Activated T-helper 1 cell treated with anti-CD3 and anti-CD28 coated beads, Interleukin-12 subunit alpha, Interleukin-12 subunit beta, Interleukin-2, Interleukin-4 antibody, amounts not matched to agents 30 ng/mL and 10 ng/mL and 1 ng/mL, durations not matched to agents 14 hours and 24 hours and 36 hours (primary cell): ENCODE measurements at regions not wholly inside any gene's neighbourhood (a gene's known extent, or its start where the extent isn't known, plus 50 kb on each side); places are given as distances from the start of the nearest gene placed in this dataset.

Experiments
- DNase-seq: peaks from one replicate; pipeline ENCODE4 v3.0.0; 2021; ENCODE audit warnings: low spot score
- H3K27ac Mint-ChIP-seq: one replicate; pipeline ENCODE4 v1.8.0; 2021; ENCODE audit warnings: mild to moderate bottlenecking, mixed read lengths
- H3K27me3 Mint-ChIP-seq: one replicate; pipeline ENCODE4 v1.8.0; 2022; ENCODE audit warnings: mild to moderate bottlenecking, moderate library complexity, mixed read lengths; ENCODE audit not compliant: insufficient read depth
- H3K36me3 Mint-ChIP-seq: one replicate; pipeline ENCODE4 v1.8.0; 2021; ENCODE audit warnings: low read depth, mixed read lengths
- H3K4me1 Mint-ChIP-seq: one replicate; pipeline ENCODE4 v1.8.0; 2021; ENCODE audit warnings: low read depth, mixed read lengths
- H3K4me3 Mint-ChIP-seq: one replicate; pipeline ENCODE4 v1.8.0; 2021; ENCODE audit warnings: mild to moderate bottlenecking, moderate library complexity, mixed read lengths
- H3K9me3 Mint-ChIP-seq: one replicate; pipeline ENCODE4 v1.8.0; 2021; ENCODE audit warnings: mixed read lengths
- intact Hi-C: fragments of 100-400 bp; cut with micrococcal nuclease; formaldehyde crosslinking; loops from one replicate; pipeline ENCODE4 v1.15.1; 2024

DNA sequence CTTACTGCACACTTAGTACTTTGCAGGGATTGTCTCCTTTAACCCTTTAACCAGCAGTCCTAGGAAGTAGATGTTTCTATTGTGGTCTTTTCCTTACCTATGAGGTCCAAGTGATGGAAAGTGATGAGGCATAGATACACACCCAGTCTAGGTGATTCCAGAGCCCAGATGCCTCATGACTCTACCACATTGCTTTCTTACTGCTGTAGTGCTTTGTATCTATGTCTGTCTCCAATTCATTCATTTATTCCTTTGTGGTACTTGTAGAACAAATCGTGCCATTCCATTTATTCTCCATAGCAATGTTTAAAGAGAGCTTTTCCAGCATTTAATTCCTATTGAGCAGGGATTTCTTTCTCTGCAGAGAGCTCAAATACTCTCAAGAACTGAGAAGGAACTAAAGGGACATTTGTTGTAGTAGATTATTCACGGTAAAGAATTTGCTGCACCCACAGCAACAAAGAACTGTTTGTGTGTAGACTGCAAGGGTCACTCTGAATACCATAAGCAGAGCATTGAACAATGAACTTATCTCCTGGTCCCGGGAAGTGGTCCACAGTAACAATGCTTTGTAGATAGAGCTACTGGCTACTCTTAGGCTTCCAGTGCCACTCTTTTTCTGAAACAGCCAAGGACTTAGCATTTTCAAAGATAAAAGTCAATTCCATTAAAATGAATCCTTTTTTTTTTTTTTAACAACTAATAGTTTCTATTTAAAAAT, 337.0 kb downstream of the PTEN start:
- peaks cover 12% of the 10 kb centered on the region for H3K4me1 Mint-ChIP-seq
- H3K27me3 Mint-ChIP-seq, result no peaks in the 10 kb centered on the region
- H3K4me3 Mint-ChIP-seq, result no peak overlapping the region
- intact Hi-C loops, result no loop called here
- peaks cover 7% of the 10 kb centered on the region for H3K36me3 Mint-ChIP-seq
- H3K9me3 Mint-ChIP-seq, result peaks cover 19% of the 10 kb centered on the region
- DNase-seq, result no peak
- no peak overlapping the region for H3K27ac Mint-ChIP-seq

- intact Hi-C loops, result no loop called here
- no peaks in the 10 kb centered on the region for H3K36me3 Mint-ChIP-seq
- no peaks in the 10 kb centered on the region for H3K4me1 Mint-ChIP-seq
- no peaks in the 10 kb centered on the region for H3K9me3 Mint-ChIP-seq
- no peak overlapping the region for H3K27ac Mint-ChIP-seq
- no peak for DNase-seq
- no peak overlapping the region for H3K4me3 Mint-ChIP-seq
- H3K27me3 Mint-ChIP-seq, result peaks cover 6% of the 10 kb centered on the region
Measured at GRCh38 chr10:88205842-88206446, 342.5 kb downstream of the PTEN start.

DNA sequence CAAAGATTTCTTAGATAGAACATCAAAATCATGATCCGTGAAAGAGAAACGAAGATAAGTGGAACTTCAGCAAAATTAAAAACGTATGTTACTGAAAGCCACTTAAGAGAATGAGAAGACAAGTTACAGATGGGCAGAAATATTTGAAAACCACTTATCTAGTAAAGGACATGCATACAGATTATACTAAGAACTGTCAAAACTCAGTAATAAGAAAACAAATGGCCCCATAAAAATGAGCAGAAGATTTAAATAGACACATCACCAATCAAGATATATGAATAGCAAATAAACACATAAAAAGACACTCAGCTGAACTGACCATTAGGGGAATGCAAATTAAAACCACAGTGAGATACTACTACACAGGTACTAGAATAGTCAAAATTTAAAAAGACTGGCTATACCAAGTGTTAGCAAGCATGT, 343.7 kb downstream of the PTEN start:
- Mint-ChIP-seq H3K9me3 (no peaks in the 10 kb centered on the region), H3K27me3 (peaks cover 6% of the 10 kb centered on the region), H3K4me3 (no peak overlapping the region), H3K4me1 (peaks cover 2% of the 10 kb centered on the region), H3K27ac (no peak overlapping the region), H3K36me3 (no peaks in the 10 kb centered on the region)
- intact Hi-C loops, result no loop called here
- no peak for DNase-seq

DNA sequence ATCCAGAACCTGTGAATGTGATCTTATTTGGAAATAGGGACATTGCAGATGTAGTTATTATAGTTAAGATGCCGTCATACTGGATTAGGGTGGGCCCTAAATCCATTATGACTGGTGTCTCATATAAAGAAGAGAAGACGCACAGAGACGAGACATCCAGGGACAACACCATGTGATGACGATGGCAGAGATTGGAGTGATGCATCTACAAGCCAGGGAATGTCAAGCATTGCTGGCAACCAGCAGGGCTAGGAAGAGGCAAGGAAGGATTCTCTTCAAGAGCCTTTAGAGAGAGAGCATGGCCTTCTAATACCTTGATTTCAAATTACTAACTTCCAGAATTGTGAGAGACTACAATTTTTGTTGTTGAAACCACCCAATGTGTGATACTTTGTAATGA, 345.8 kb downstream of the PTEN start:
- Mint-ChIP-seq H3K4me3 (no peak overlapping the region), H3K9me3 (peaks cover 7% of the 10 kb centered on the region), H3K36me3 (no peaks in the 10 kb centered on the region), H3K27ac (no peak overlapping the region), H3K27me3 (peaks cover 6% of the 10 kb centered on the region), H3K4me1 (peaks cover 7% of the 10 kb centered on the region)
- intact Hi-C loops, result no loop called here
- DNase-seq, result no peak

- DNase-seq, result no peak
- Mint-ChIP-seq H3K36me3 (no peaks in the 10 kb centered on the region), H3K4me1 (peaks cover 7% of the 10 kb centered on the region), H3K27me3 (peaks cover 6% of the 10 kb centered on the region), H3K27ac (no peak overlapping the region), H3K9me3 (peaks cover 7% of the 10 kb centered on the region), H3K4me3 (no peak overlapping the region)
- intact Hi-C loops, result no loop called here
Measured at GRCh38 chr10:88209837-88210561, 346.6 kb downstream of the PTEN start.

DNA sequence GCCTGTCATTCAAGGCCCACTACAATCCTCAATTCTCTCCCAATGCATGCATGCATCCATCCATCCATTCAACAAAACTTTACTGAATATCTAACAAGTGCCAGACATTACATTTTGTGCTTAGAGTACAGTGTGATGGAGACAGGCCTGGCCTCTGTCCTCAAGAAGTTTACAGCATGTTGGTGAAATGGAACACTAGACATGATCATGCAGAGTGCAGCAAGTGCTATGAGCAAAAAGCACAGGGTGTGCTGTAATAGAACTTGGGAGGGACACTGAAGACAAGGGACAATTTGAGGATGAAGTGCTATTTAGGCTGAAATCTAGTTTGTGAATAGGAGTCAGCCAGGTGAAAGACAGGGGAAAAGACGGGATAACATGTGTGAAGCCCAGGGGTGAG, 347.8 kb downstream of the PTEN start:
- no peak overlapping the region for H3K4me3 Mint-ChIP-seq
- H3K9me3 Mint-ChIP-seq, result peaks cover 7% of the 10 kb centered on the region
- no peak overlapping the region for H3K27ac Mint-ChIP-seq
- H3K27me3 Mint-ChIP-seq, result peaks cover 4% of the 10 kb centered on the region
- peaks cover 7% of the 10 kb centered on the region for H3K4me1 Mint-ChIP-seq
- DNase-seq, result no peak
- intact Hi-C loops, result no loop called here
- no peaks in the 10 kb centered on the region for H3K36me3 Mint-ChIP-seq

- Mint-ChIP-seq H3K27ac (no peak overlapping the region), H3K36me3 (no peaks in the 10 kb centered on the region), H3K4me1 (peaks cover 7% of the 10 kb centered on the region), H3K4me3 (no peak overlapping the region), H3K9me3 (peaks cover 7% of the 10 kb centered on the region), H3K27me3 (peaks cover 4% of the 10 kb centered on the region)
- intact Hi-C loops, result loop anchor here (1.0 kb wide), 1 partner anchor 59 kb away; no protein-coding TSS in a partner anchor
- DNase-seq, result no peak
Measured at GRCh38 chr10:88212069-88212468, 348.6 kb downstream of the PTEN start.

DNA sequence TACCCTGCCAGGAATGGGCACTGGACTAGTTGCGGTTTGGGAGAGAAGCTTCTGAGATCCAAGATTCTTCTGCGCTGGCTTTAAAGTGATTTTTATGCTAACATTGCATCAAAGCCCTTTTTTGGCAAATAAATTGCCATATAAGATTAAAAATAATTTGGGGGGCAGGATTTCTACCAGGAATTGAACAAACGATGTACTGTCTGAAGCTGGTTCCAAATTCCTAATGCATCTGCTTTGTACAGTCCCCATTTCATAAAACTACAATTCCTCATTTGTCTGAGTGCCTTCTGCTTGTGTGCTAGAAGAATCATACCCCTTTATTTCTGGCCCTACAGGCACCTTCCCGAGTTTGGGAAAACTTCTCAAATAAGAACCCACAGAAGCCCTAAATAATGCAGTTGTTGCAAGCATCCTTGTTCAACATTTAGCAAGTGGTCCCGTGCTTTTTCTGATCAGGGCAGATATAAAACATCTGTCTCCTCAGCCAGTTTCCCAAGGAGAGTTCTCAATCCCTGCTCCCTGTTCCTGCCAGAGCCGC, 349.7 kb downstream of the PTEN start:
- DNase-seq, result no peak
- Mint-ChIP-seq H3K36me3 (no peaks in the 10 kb centered on the region), H3K27me3 (no peaks in the 10 kb centered on the region), H3K9me3 (peaks cover 7% of the 10 kb centered on the region), H3K4me1 (peaks cover 7% of the 10 kb centered on the region), H3K4me3 (no peak overlapping the region), H3K27ac (no peak overlapping the region)
- intact Hi-C loops, result no loop called here

GRCh38 chr10:88216976-88217375, 353.6 kb downstream of the PTEN start:
- DNase-seq, result no peak
- no peak overlapping the region for H3K27ac Mint-ChIP-seq
- peaks cover 2% of the 10 kb centered on the region for H3K36me3 Mint-ChIP-seq
- peaks cover 2% of the 10 kb centered on the region for H3K27me3 Mint-ChIP-seq
- H3K4me1 Mint-ChIP-seq, result peaks cover 6% of the 10 kb centered on the region
- no peak overlapping the region for H3K4me3 Mint-ChIP-seq
- peaks cover 7% of the 10 kb centered on the region for H3K9me3 Mint-ChIP-seq
- intact Hi-C loops, result no loop called here

DNA sequence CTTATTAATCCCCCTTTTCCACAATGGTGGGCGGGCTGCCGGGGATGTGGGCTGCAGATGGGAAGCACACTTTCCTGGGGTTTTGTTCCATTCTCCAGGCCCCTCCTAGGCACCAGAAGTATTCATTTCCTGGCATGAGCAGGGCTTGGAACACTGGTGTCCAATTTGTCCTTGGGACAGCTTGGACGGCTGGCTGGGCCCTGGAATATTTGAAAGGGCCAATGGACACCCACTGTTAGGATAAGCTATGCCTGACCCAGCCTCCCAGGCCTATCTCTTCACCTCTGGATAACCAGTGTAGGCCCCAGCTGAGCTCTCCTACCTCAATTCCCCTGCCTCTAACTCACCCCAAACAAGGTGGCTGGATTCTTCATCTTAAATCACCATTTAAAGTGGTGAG, 354.9 kb downstream of the PTEN start:
- Mint-ChIP-seq H3K27ac (no peak overlapping the region), H3K4me1 (no peaks in the 10 kb centered on the region), H3K4me3 (no peak overlapping the region), H3K27me3 (peaks cover 5% of the 10 kb centered on the region), H3K9me3 (peaks cover 7% of the 10 kb centered on the region), H3K36me3 (peaks cover 3% of the 10 kb centered on the region)
- no peak for DNase-seq
- intact Hi-C loops, result no loop called here

DNA sequence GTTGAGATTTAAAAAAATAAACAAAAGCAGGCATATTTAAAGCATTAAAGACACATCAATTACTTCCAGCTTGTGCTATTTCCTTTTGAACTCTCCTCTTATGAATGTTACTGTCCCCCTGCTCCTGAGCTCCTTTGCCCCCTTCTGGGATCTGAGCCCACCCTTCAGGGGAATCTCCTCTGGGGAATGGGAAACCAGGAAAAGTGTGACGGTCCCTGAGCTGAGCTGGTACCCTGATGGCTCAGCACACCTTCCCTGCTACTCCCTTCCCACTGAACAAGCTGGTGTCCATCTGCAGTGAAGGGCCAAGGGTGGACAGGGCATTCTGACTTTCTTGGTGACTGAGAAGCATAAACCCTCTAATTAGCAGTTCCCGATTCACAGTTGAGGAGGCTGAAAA, 356.3 kb downstream of the PTEN start:
- peaks cover 3% of the 10 kb centered on the region for H3K36me3 Mint-ChIP-seq
- intact Hi-C loops, result no loop called here
- no peak for DNase-seq
- no peak overlapping the region for H3K27ac Mint-ChIP-seq
- H3K9me3 Mint-ChIP-seq, result no peaks in the 10 kb centered on the region
- H3K4me1 Mint-ChIP-seq, result no peaks in the 10 kb centered on the region
- H3K4me3 Mint-ChIP-seq, result no peak overlapping the region
- H3K27me3 Mint-ChIP-seq, result peaks cover 5% of the 10 kb centered on the region

DNA sequence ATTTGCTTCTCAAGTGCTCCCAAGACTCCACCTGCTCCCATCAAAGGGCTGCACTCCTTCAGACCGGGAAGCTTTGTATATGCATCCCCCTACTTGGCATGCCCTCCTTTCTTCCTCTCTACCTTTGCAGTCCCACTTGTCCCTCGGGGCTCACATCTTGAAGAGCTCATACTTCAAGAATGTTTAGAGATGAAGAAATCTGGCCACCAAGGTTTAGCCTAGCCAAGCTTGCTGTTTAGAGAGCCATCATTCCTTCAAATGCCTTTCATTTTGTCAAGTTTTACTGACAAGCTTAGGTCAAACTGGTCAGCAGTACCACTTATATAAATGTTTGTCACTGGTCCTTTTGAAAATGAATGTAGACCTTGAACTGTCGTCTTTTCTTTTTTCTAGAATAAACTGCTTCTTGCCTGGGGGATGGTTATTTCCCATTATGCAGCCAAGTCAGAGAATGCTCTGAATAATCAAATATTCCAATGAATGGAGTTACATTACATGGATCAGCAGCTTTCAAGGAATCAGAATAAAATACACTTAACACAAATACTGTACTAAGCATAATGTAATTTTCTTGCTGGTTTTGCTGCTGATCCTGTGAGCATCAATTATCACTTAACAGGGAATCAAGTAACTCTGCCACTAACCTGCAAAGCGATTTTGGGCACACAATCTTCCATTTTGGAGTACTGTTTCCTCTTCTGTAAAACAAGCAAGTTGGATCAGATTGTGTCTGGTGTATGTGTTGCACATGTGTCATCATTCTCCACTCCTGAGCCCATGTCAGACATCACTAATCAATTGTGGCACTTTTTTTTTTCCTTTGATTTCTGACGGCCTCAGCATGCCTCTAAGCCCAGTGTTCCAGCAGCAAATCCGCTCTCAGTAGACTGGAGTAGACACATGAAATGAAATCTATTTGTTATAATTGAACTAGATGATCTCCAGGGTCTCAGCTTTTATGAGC, 357.9 kb downstream of the PTEN start:
- Mint-ChIP-seq H3K4me3 (no peak overlapping the region), H3K9me3 (no peaks in the 10 kb centered on the region), H3K27ac (no peak overlapping the region), H3K27me3 (peaks cover 5% of the 10 kb centered on the region), H3K4me1 (no peaks in the 10 kb centered on the region), H3K36me3 (peaks cover 3% of the 10 kb centered on the region)
- DNase-seq, result no peak
- intact Hi-C loops, result no loop called here
